ENCODE measurements at regions not wholly inside any gene's neighbourhood (a gene's known extent, or its start where the extent isn't known, plus 50 kb on each side); places are given as distances from the start of the nearest gene placed in this dataset.

DNA sequence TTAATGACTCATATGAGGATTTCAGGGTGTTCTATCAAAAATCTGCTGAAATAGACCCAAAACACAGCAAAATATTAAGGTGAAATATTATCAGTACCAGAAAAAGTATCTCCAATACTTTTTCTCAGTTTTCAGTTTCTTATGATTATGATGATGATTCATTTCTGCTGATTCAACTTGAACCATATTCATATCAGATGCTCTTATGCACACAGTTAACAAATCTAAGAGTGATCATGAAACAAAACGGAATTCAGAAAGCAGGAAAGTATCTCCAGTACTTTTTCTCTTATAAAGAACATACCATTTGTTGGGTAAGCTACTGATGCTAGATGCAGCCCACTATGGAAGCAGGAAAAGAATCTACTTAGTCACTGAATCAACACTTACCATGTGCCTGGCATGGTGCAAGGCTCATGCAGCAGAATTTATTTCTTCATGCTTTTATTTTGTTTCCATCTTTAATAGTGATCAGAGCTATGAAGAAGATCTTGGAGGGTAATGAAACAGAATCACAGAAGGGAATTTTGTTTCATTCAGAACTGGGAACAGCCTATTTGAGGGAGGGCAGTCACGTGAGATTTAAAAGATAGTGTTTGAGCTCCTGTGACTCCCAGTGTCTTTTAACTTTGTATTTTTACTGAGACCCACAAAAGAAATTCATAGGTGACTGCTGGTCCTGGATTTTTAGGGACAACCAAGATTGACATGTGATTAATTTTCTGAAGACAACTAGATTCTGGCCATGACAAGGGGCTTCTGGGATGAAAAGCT is 480.6 kb downstream of the SETD4 start:
- TF ChIP-seq, protein P1, sequence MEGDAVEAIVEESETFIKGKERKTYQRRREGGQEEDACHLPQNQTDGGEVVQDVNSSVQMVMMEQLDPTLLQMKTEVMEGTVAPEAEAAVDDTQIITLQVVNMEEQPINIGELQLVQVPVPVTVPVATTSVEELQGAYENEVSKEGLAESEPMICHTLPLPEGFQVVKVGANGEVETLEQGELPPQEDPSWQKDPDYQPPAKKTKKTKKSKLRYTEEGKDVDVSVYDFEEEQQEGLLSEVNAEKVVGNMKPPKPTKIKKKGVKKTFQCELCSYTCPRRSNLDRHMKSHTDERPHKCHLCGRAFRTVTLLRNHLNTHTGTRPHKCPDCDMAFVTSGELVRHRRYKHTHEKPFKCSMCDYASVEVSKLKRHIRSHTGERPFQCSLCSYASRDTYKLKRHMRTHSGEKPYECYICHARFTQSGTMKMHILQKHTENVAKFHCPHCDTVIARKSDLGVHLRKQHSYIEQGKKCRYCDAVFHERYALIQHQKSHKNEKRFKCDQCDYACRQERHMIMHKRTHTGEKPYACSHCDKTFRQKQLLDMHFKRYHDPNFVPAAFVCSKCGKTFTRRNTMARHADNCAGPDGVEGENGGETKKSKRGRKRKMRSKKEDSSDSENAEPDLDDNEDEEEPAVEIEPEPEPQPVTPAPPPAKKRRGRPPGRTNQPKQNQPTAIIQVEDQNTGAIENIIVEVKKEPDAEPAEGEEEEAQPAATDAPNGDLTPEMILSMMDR (IDR thresholded peaks at IDR 0.05) = no peak
- no peak for TF ChIP-seq POLR2A (IDR thresholded peaks at IDR 0.05)

Data from adrenal gland (tissue), 5 donors.